GM13977 (cell line): ENCODE measurements at regions not wholly inside any gene's neighbourhood (a gene's known extent, or its start where the extent isn't known, plus 50 kb on each side); places are given as distances from the start of the nearest gene placed in this dataset.

Source experiments
- DNase-seq: peaks from one replicate; pipeline ENCODE4 v3.0.0; 2012; ENCODE audit warnings: low spot score
- in situ Hi-C: fragments of 300-500 bp; cut with MboI; formaldehyde crosslinking; loops from one replicate; pipeline ENCODE4 v1.12.0; 2022; ENCODE audit warnings: low sequenced_read_pairs, low pct_unique_long_range_greater_than_20kb, mixed read lengths, inconsistent platforms; ENCODE audit not compliant: unreplicated experiment
- TF ChIP-seq, protein P1 (sequence below): IDR thresholded peaks from 2 replicates; pipeline ENCODE4 v1.5.1; 2012; ENCODE audit warnings: mild to moderate bottlenecking, control low read depth; ENCODE audit not compliant: insufficient read depth; ENCODE audit errors: extremely low read depth, missing control alignments

DNA sequence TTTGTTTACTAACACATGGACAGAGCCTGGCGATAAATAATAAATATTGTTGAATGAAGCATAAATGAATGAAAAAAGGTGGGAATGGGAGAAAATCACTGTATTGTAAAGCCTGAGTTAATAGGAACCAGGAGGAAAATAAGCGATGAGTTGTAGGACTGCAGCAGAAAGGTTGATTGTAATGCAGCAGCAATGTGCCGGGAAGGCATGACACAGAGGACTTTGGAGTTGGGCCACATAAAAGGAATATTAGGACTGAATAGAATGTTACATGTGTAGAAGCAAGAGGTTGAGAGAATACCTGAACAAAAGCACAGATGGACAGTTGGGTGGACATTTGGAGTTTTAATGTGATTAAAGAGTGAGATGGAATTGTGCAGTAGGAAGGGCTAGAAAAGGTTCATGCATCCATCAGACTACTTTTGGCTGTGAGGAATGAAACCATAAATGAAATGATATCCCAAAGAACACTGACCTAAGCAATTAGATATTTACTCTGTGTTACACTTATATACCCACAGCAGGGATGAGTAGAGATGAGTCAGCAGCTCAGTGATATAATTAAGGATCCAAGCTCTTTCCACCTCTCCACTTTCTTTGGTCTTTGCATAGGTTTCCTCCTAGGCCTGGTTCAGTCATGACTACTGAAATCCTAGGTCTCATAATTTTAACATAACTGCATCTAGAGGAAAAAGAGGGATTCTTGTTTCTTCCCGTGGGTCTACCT is 55.4 kb downstream of the CCER1 start:
- no peak for DNase-seq
- TF ChIP-seq, protein P1, sequence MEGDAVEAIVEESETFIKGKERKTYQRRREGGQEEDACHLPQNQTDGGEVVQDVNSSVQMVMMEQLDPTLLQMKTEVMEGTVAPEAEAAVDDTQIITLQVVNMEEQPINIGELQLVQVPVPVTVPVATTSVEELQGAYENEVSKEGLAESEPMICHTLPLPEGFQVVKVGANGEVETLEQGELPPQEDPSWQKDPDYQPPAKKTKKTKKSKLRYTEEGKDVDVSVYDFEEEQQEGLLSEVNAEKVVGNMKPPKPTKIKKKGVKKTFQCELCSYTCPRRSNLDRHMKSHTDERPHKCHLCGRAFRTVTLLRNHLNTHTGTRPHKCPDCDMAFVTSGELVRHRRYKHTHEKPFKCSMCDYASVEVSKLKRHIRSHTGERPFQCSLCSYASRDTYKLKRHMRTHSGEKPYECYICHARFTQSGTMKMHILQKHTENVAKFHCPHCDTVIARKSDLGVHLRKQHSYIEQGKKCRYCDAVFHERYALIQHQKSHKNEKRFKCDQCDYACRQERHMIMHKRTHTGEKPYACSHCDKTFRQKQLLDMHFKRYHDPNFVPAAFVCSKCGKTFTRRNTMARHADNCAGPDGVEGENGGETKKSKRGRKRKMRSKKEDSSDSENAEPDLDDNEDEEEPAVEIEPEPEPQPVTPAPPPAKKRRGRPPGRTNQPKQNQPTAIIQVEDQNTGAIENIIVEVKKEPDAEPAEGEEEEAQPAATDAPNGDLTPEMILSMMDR: no peak
- in situ Hi-C loops: no loop called here

DNA sequence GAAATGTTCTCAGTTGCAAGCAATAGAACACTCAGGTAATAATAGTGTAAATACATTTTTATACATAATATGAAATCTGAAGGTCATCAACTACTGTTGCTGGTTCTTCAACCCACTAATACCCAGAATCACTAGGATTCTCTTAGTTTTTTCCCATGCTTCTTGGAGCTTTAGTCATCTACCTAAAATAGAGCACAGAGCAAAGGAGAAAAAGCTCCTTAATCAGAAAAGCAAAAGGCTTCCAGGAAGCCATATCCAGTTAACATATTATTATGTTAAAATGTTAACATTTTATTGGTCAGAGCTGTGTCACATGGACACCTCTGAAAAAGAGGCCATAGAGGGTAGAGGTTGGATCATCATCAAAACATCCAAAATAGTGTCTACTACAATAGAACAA is 57.0 kb downstream of the CCER1 start:
- in situ Hi-C loops: no loop called here
- TF ChIP-seq, protein P1: no peak
- no peak for DNase-seq

DNA sequence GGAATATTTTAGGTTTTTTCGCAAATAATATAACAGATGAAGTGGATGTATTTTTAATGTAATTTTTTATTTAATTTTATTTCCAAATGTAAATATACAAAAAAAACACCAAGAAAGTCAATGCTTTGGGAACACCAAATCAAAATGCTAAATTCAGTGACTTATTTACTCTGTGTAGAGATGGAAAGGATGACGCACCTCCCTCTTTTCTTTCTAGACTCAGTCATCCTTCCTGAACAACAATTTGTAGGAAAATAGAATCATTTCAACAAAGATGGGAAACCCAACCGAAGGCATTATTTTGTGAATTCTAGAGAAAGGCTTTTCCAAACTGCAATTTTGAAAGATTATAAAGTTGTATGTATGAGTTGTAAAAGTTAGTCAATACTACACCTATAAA is 57.7 kb downstream of the CCER1 start:
- DNase-seq: no peak
- TF ChIP-seq, protein P1: no peak
- in situ Hi-C loops: no loop called here

DNA sequence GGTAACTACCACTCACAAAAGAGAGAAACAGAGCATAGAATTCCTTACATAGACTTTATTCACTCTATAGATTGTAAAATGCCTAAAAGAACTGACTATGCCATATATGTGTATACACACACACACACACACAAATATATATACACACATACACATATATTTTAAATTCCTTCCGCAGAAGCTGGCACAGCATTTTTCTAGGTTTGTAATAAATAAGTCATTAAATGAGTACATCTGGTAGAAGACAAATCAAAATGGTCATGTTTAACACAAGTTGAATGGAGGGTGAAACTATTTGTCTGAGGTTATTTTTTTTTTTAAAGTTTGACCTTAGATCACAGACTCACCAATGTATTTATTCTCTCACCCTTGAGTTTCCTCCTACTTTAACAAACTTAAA is 58.2 kb downstream of the CCER1 start:
- no peak for DNase-seq
- TF ChIP-seq, protein P1: no peak
- in situ Hi-C loops: no loop called here

DNA sequence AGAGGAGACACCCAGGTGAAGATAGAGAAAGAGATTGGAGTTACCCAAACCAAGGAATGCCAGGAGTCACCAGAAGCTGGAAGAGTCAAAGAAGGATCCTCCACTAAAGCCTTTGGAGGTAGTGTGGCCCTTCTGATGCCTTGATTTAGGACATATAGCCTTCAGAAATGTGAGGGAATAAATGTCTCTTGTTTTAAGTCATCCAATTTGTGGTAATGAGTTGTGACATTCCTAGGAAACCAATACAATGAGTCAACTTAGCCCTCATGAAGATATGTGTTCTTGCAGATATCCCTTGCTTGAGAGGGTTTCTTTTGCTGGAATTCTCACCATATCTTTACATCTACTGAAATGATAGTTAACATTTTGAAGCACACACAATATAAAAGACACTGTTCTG is 58.8 kb downstream of the CCER1 start:
- TF ChIP-seq, protein P1: no peak
- no peak for DNase-seq
- in situ Hi-C loops: no loop called here

DNA sequence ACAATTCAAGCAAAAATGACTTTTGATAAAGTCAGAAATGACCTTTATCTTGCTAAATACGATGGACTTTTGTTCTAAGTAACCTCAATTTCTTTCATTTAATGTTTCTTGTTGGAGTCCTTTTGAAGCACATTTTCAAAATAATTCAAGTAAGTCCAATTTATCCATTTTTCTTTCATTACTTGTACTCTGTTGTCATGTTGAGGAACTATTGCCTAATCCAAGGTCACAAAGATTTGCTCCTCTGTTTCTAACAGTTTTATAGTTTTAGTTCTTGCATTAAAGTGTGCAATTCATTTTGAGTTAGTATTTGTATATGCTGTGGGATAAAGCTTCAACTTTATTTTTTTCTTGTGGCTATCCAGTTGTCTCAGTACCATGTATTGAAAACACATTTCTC is 66.7 kb downstream of the CCER1 start:
- TF ChIP-seq, protein P1: no peak
- in situ Hi-C loops: no loop called here
- DNase-seq: no peak
